Mesodermal cell (in vitro differentiated cells): ENCODE measurements at regions not wholly inside any gene's neighbourhood (a gene's known extent, or its start where the extent isn't known, plus 50 kb on each side); places are given as distances from the start of the nearest gene placed in this dataset.

Source experiments
- H3K27ac ChIP-seq: 2 replicates; pipeline ENCODE4 v1.7.0; 2013; ENCODE audit warnings: mild to moderate bottlenecking, low read depth, low read length, moderate library complexity; ENCODE audit not compliant: severe bottlenecking
- H3K36me3 ChIP-seq: 2 replicates; pipeline ENCODE4 v1.7.1; 2013; ENCODE audit warnings: mild to moderate bottlenecking, low read length, moderate library complexity; ENCODE audit not compliant: control insufficient read depth, insufficient read depth
- H3K4me1 ChIP-seq: one replicate; pipeline ENCODE4 v1.7.1; 2013; ENCODE audit warnings: mild to moderate bottlenecking, low read length; ENCODE audit not compliant: insufficient read depth, control insufficient read depth, poor library complexity, severe bottlenecking
- H3K4me3 ChIP-seq: 2 replicates; pipeline ENCODE4 v1.7.0; 2013; ENCODE audit warnings: low read length, control low read depth, mild to moderate bottlenecking; ENCODE audit not compliant: insufficient read depth, poor library complexity, severe bottlenecking; ENCODE audit errors: extremely low read depth
- H3K9me3 ChIP-seq: 2 replicates; pipeline ENCODE4 v1.7.1; 2013; ENCODE audit warnings: mild to moderate bottlenecking, low read length, moderate library complexity; ENCODE audit not compliant: control insufficient read depth
- whole genome bisulfite sequencing, 2 experiments: methylation state at CpG; one replicate each; pipeline ENCODE4 v1.1.5; 2013; ENCODE audit warnings: missing lambda C conversion rate in 2 of 2; ENCODE audit not compliant: insufficient coverage in 2 of 2; 5-methylcytosine and 5-hydroxymethylcytosine counted together

GRCh38 chr16:54655121-54655590 lies 275.5 kb upstream of the IRX5 start:
- H3K9me3 ChIP-seq, result no peaks in the 10 kb centered on the region
- WGBS, 2 experiments, result 19 to 20% methylated on average over 10 of the region's 14 CpGs
- peak overlapping the region; percentile 57 for H3K27ac ChIP-seq
- H3K4me1 ChIP-seq, result peaks cover 11% of the 10 kb centered on the region
- H3K36me3 ChIP-seq, result no peaks in the 10 kb centered on the region
- no peak overlapping the region for H3K4me3 ChIP-seq

- Histone ChIP-seq H3K9me3 (no peaks in the 10 kb centered on the region), H3K27ac (no peak overlapping the region), H3K4me3 (no peak overlapping the region), H3K36me3 (no peaks in the 10 kb centered on the region), H3K4me1 (peaks cover 11% of the 10 kb centered on the region)
- WGBS, 2 experiments, result 60 to 62% methylated on average over 7 to 10 of the region's 12 CpGs
These were observed 276.2 kb upstream of the IRX5 start for GRCh38 chr16:54654429-54654828.

- Histone ChIP-seq H3K4me1 (peaks cover 11% of the 10 kb centered on the region), H3K36me3 (no peaks in the 10 kb centered on the region), H3K27ac (no peak overlapping the region), H3K9me3 (no peaks in the 10 kb centered on the region), H3K4me3 (no peak overlapping the region)
- 47 to 57% methylated on average over 3 of the region's 6 CpGs for WGBS, 2 experiments
These were observed 278.4 kb upstream of the IRX5 start for GRCh38 chr16:54652201-54652770.

DNA sequence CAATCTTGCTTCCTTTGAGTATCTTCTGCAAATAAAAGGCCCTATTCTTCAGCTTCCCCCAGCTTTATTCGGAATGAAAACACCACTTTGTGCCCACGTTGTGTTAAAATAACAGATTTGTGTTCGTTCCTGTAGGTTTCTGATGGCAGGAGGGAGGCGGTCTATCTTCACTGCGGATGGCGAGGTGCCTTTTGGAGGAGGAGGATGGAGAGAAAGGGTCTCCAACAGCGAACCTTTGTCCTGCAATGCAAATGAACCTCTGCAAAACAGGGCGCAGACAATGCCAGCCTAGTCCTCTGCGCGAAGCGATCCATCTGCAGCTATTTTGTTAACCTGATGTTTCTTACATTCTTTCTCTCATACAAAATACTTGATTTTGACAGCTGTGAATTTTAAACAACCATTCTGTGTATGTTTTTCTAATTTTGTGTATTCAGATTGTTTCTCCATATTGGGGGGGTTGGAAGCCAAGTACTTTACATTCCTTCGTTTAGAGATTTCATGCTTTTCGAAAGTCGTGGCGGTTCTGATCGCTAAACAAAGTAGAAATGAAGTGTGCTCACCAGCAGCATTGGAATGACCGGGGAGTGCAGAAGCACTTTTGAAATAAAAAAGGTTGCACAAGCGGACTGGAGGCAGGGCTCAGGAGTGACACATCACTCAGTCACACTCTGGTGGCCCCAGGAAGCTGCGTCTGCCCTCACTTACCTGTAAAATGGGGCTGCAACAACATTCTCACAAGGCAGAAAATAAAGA lies 279.0 kb upstream of the IRX5 start:
- no peaks in the 10 kb centered on the region for H3K9me3 ChIP-seq
- H3K27ac ChIP-seq, result no peak overlapping the region
- no peaks in the 10 kb centered on the region for H3K36me3 ChIP-seq
- H3K4me3 ChIP-seq, result no peak overlapping the region
- 9 to 13% methylated on average over 17 of the region's 19 CpGs for WGBS, 2 experiments
- H3K4me1 ChIP-seq, result peaks cover 11% of the 10 kb centered on the region

DNA sequence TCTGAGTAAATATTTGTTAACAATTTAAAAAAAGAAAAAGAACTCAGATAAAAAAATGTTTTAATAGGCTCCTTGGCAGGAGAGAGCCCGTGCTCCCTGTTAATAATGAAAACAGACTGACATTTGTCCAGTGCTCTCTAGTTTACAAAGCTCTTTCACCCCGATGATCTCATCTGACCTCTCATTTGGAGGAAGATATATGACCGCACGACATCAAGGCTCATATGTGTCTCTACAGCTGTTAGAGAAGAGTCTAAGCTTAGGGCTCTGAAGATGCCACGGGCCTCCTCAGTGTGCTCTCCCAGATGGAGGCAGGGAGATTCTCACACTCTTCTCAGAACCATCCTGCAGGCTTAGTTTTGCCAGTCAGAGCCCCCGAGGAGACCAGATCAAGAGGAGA lies 280.8 kb upstream of the IRX5 start:
- Histone ChIP-seq H3K27ac (no peak overlapping the region), H3K36me3 (no peaks in the 10 kb centered on the region), H3K4me1 (peaks cover 3% of the 10 kb centered on the region), H3K4me3 (no peak overlapping the region), H3K9me3 (no peaks in the 10 kb centered on the region)
- 76 to 91% methylated on average over 5 of the region's 6 CpGs for WGBS, 2 experiments

- H3K4me1 ChIP-seq, result no peaks in the 10 kb centered on the region
- no peak overlapping the region for H3K27ac ChIP-seq
- no peaks in the 10 kb centered on the region for H3K9me3 ChIP-seq
- no peak overlapping the region for H3K4me3 ChIP-seq
- no peaks in the 10 kb centered on the region for H3K36me3 ChIP-seq
- 83 to 90% methylated on average over 4 to 7 of the region's 10 CpGs for WGBS, 2 experiments
These were observed 282.1 kb upstream of the IRX5 start for GRCh38 chr16:54648575-54648974.

DNA sequence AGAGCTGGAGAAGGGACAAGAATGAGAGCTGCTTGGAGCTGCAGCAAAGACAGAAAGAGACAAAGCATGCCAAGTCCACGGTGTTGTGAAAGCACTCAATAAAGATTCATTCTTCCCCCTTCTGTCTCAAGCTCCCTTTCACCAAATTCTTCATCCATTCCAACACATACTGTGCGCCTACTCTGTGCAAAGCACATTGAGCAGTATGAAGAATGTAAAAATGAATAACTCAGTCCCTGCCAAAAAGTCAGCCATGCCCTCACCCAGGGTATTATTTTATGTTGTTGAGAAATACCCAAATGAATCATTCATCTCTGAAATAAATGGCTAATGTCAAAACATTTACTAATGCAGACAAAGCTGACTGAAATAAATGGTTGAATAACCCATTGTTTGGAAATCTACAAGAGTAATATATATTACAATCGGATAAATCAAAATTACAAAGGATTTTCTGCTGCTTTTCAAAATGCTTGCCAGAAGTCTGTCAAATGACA lies 282.9 kb upstream of the IRX5 start:
- H3K36me3 ChIP-seq, result no peaks in the 10 kb centered on the region
- WGBS, 2 experiments, result no CpG with 5 or more reads among the region's 3 CpGs

GRCh38 chr16:54647216-54647615 lies 283.4 kb upstream of the IRX5 start:
- Histone ChIP-seq H3K36me3 (no peaks in the 10 kb centered on the region), H3K4me3 (no peak overlapping the region)
- 94 to 100% methylated on average over 3 of the region's 3 CpGs for WGBS, 2 experiments

More for the DNA sequence above, 282.9 kb upstream of the IRX5 start:
- no peak overlapping the region for H3K4me3 ChIP-seq
- no peak overlapping the region for H3K27ac ChIP-seq
- no peaks in the 10 kb centered on the region for H3K4me1 ChIP-seq
- H3K9me3 ChIP-seq, result no peaks in the 10 kb centered on the region

DNA sequence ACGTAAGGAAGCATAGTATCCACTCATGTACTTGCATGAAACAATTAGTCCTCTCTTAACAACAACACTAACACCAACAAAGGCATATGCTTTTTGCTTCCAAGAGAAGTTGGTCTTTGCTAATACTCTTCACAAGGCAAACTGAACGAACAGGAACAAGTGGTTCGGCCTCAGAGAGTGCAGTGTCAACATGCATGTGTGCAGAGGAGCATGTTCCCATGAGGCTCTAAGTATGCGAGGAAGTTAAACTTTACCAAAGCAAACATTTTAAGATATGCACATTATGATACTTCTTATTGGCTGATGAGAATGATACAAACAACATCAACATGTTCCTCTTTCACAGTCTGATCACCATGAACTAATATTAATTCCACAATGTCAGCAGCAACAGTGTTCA lies 285.3 kb upstream of the IRX5 start:
- 84 to 89% methylated on average over 2 to 4 of the region's 4 CpGs for WGBS, 2 experiments
- H3K4me1 ChIP-seq, result no peaks in the 10 kb centered on the region

More at GRCh38 chr16:54647216-54647615, 283.4 kb upstream of the IRX5 start:
- no peak overlapping the region for H3K27ac ChIP-seq
- H3K4me1 ChIP-seq, result no peaks in the 10 kb centered on the region
- no peaks in the 10 kb centered on the region for H3K9me3 ChIP-seq

GRCh38 chr16:54636221-54636793 lies 294.4 kb upstream of the IRX5 start:
- Histone ChIP-seq H3K4me1 (no peaks in the 10 kb centered on the region), H3K27ac (no peak overlapping the region)
- 92 to 98% methylated on average over 5 to 6 of the region's 10 CpGs for WGBS, 2 experiments

More for the DNA sequence above, 285.3 kb upstream of the IRX5 start:
- no peaks in the 10 kb centered on the region for H3K9me3 ChIP-seq
- H3K27ac ChIP-seq, result no peak overlapping the region
- H3K4me3 ChIP-seq, result no peak overlapping the region
- no peaks in the 10 kb centered on the region for H3K36me3 ChIP-seq

More at GRCh38 chr16:54636221-54636793, 294.4 kb upstream of the IRX5 start:
- no peak overlapping the region for H3K4me3 ChIP-seq
- no peaks in the 10 kb centered on the region for H3K36me3 ChIP-seq
- no peaks in the 10 kb centered on the region for H3K9me3 ChIP-seq
